HG03060 (cell line): ENCODE measurements at regions not wholly inside any gene's neighbourhood (a gene's known extent, or its start where the extent isn't known, plus 50 kb on each side); places are given as distances from the start of the nearest gene placed in this dataset.
"Not testable (repeated sequence)": the region's sequence is repeated elsewhere in the genome, so short reads cannot be mapped to it uniquely, and the experiment has no call there.

ENCODE experiments used
- ATAC-seq: cut with Tn5 transposase; IDR thresholded peaks from one replicate; pipeline ENCODE4 v1.9.1; 2021; ENCODE audit warnings: low read depth, moderate number of reproducible peaks; ENCODE audit not compliant: unreplicated experiment

DNA sequence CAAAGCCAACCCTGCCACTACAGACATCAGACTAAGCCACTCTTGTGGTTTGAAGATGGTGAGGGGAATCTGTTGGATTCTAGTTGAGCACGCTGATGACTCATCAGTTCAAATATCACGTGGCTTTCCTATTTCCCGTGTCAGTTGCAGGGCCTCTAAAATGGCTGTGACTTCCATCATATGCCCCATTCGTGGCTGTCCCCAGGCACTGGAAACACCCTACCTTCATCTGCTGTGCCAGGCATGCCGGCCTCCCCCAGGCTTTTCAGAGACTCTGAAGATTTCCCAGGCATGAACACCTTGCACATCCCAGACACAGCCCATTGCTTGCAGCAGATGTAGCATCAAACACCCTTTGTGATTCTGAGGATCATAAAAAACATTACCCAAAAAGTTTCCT, 659.9 kb downstream of the UQCRFS1 start:
- no peak for ATAC-seq

DNA sequence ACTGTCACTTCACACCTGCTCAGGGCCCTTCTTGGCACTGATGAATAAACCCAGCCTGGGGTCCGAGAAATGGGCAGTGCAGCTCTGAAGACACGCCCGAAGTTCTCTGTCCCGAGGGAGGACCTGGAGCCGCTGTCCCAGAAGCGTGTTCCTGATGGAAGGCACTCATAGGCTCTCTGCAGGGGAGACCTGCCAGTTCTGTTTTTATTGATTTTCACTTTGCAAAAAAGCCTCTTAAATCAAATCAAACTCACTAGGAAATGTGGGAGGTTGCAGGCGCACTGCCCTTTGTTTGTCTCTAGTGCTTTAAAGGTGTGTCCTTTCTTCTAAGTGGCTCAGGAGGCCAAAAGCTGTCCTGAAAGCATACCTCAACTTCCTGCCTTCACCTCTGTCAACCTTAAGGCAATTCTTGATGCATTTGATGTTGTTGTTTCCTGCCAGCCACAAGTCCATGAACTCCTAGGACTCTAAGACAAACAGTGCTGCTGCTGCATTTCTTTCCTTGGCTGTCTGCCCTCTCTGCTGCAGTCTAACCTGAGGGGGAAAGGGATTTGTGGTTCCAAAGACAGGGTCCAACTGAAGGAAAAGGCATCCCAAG, 663.2 kb downstream of the UQCRFS1 start:
- ATAC-seq: no peak

DNA sequence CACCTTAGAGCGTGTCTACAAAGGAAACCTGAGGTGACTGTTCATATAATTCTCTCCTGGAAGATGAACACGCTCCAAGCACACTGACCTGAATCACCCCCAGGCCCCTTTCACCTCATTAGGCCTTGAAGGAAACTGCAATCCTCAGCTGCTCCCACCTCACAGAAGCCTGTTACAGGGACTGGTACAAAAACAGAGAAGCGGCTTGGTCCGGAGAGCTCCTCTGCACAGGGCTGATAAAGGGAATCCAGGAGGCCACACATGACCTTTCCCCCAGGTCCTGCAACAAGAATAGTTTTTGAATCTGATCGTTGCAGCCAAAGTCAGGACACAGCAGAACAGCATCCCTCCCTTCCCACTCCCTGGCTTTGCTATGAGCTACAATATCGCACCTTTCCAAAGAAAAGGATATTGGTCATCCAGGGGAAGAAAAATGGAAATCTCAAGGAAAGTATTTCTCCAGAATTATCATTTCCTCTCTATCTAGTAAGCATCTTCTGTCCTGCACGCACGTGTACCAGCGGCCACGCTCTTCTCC, 666.7 kb downstream of the UQCRFS1 start:
- no peak for ATAC-seq

DNA sequence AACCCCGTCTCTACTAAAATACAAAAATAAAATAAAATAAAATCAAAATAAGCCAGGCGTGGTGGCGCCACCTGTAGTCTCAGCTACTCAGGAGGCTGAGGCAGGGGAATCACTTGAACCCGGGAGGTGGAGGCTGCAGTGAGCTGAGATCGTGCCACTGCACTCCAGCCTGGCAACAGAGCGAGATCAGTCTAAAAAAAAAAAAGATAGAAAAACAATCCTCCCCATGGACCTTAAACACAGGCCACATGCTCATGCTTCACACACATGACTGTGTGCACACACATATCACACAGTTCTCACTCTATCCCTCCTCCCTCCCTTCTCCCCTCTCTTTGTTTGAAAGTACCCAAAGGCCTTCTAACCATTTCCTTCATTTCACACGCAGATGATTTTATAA, 667.6 kb downstream of the UQCRFS1 start:
- not testable (repeated sequence) for ATAC-seq

DNA sequence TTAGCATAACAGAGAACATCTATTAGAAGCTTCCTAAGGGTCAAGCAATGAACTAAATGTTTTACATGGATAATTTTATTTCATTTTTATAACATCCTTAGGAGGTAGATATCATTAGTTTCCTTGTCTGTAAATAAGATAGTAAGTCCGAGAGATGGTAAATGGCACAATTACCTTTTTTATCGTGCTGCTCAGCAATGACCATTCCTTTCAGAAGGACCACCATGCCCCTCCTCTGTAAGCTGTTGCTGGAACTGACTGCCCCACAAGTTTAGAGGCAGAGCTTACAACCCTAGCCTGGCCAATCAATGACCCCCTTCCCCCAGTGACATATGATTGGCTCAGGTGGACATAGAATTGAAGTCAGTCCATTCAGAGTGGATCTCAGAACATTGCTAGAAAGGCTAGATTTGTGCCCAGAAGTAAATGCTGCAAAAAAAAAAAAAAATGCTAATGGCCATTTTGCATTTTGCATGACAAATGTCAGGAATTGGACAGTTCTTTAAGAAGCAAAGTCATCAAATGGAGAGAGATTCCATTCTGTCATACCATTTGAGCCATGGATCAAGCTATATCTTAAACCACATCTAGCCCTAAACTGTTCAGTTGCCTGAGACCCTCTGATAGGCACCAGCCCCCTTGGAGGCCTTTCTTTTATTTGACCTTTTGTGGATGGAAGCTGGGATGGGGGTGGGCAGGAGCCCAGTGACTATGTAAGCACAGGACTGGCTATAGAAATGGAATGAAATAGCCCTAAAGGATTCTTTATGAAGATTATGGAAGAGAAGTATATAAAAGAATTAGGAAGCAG, 668.3 kb downstream of the UQCRFS1 start:
- no peak for ATAC-seq

DNA sequence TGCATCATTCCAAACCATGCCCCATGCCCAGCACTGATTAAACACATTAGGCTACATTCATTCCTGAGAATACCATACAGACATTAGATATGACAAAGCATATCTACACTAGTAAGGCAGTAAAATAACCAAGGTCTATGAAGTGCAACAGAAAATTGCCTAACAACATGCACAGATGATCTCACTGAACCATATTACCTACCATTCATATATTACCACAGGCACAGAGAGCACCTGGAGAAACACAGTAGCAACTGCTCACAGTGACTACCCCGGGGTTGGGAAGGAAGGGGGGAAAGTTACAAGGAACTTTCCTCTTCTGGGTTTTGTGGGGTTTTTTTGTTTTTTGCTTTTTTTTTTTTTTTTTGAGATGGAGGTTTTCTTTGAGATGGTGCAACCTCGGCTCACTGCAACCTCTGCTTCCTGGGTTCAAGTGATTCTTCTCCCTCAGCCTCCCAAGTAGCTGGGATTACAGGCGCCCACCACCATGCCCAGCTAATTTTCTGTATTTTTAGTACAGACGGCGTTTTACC, 669.6 kb downstream of the UQCRFS1 start:
- no peak for ATAC-seq

DNA sequence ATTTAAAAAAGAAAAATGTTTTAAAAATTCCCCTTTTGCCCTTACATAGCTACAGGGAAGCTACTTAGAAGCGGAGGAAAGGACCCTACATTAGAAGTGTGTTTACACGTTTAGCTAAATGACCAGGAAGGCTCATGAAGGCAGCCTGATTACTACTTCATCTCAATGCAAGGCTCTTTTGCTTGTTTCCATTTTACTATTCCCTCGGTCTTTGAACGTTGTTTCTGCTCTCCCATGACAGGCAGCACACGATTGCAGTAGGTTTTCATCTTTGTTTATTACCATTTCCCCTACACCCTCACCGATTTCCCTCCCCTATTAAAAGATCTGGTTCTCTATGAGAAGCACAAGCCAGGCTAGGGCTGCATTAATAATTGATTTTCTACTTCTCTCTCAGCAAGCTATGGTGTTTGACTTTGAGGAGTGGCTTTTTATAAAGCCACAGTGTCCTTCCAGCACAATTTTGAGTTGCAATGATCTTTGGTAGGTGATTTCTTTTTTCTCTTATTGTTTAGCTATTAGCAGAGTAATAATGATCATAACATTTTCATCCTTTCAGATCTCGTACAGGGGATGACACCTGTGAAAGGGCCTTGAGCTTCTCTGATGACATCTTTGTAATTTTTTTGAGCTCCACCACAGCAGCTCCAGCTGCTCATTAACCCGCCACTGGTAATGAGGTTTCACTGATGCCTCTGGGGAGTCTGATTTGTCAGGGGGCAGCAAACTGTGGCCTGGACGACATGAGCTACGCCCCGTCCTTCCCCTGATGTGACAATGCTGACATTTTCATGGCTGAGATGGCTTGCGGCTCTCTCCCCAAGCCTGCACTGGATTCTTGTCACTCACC, 670.3 kb downstream of the UQCRFS1 start:
- ATAC-seq: no peak

DNA sequence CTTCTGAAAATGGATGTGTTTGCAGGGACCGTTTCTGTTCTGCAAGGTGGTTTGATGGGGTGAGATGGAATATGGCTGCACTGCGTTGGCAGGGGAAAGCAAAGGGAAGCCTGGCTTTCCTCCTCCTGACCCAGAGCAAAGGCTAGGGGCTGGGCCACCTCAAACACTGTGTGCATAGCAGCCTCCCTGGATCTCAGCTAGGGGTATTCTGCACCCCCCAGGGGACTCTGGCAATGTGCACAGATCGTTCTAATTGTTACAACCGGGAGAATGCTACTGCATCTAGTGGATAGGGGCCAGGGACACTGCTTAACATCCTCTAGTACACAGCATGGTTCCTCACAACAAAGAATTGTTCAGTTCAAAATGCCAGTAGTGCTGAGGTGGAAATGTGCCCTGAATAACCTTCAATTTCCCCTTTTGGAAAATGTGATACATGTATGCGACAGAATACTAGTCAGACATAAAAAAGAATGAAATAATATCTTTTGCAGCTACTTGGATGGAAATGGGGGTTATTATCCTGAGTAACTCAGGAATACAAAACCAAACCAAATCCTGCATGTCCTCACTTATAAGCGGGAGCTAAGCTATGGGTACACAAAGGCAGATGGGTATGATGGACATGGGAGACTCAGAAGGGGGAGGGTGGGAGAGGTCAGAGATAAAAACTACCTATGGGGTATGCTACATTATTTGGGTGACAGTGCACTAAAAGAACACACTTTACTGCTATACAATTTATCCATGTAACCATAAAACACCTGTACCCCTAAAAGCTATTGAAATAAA, 671.2 kb downstream of the UQCRFS1 start:
- ATAC-seq: no peak

DNA sequence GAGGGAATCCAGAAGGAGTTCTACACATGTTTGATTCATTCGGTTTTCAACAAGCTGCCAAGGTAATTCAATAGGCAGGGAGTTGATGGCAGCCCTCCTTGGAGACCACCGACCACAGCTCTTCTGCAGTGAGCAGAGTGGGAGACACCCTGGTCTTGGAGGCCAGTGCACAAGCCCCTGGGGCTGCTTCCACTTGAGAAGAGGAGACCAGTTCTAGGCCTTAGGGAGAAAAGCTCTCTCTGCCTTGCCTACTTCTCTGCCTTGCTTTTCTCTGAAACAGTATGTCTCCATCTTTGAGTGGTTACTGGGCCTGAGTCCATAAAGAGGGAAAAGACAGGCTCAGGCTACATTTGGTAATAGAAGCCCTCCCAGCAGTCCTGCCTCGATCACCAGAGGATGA, 671.9 kb downstream of the UQCRFS1 start:
- no peak for ATAC-seq

DNA sequence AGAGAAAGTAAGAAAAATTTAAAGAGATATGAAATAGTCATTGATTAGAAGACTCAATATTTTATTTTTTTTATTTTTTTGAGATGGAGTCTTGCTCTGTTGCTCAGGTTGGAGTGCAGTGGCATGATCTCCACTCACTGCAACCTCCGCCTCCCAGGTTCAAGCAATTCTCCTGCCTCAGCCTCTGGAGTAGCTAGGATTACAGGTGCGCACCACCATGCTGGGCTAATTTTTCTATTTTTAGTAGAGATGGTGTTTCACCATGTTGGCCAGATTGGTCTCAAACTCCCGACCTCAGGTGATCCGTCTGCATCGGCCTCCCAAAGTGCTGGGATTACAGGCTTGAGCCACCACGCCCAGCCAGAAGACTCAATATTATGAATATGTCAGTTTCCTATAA, 672.6 kb downstream of the UQCRFS1 start:
- not testable (repeated sequence) for ATAC-seq

DNA sequence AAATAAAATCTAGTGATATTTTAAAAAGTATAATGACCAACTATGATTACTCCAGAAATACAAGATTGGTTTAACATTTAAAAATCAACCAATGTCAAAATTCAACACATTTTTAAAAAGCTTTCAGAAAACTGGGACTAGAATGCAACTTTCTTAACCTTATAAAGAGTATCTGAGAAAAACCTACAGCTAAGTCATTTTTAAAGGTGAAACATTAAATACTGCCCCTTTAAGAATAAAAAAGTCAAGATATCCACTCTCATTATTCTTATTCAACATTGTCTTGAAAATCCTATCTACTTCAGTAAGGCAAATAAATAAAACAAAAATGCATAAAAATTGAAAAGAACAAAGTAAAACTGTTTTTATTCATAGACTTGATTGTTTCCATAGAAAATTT, 673.2 kb downstream of the UQCRFS1 start:
- no peak for ATAC-seq

DNA sequence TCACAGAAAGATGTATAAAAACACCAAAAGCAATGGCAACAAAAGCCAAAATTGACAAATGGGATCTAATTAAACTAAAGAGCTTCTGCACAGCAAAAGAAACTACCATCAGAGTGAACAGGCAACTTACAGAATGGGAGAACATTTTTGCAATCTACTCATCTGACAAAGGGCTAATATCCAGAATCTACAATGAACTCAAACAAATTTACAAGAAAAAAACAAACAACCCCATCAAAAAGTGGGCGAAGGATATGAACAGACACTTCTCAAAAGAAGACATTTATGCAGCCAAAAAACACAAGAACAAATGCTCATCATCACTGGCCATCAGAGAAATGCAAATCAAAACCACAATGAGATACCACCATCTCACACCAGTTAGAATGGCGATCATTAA, 674.4 kb downstream of the UQCRFS1 start:
- not testable (repeated sequence) for ATAC-seq

DNA sequence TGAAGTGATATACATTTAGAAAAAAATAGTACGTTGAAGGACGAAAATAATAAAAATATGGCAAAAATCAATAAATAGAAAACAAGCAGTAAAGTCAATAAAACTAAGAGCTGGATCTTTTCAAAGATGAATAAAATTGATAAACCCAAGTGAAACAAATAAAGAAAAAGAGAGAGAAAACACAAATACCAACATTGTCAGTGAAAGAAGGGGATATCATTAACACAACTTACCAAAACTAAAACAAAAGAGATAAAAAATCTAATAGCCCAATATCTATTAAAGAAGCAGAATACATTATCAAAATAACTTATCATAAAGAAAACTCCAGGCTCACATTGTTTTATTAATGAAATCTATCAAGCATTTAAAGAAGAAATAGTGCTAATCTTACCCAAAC, 675.1 kb downstream of the UQCRFS1 start:
- ATAC-seq: no peak

DNA sequence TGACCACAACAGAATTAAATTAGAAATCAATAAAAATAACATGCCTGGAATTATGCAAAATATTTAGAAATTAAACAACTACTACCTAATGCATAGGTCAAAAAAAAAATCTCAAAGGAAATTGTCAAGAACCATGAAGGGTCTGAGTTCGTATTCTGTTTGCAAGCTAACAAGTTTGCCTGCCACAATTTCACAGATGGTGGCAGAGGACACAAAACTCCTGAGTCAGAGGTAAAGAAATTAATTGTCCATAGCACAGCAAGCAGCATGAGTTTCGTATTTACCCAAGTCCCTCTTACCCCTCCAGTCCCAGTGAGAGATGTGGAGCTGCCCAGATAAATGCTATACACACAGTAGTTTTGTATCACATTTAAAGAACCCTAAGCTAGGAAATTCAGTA, 675.9 kb downstream of the UQCRFS1 start:
- no peak for ATAC-seq

DNA sequence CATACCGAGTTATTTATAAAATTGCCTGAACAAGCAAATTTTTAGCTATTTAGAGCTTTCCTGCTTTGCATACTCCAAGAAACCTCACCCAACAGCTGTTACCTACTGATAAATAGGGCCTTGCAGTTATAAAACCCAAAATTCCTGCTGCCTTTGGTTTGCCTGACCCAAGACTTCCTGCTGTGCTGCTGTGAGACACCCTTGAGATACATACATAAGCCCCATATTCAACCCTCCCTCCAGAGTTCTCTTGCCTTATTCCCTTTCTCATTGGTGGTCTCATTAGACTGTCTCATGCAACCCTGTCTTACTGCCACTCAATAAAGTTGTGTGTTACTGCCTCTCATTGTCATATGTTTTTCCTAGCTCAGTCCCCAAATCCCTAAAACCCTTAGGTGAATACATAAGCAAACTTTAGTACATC, 677.6 kb downstream of the UQCRFS1 start:
- ATAC-seq: no peak

DNA sequence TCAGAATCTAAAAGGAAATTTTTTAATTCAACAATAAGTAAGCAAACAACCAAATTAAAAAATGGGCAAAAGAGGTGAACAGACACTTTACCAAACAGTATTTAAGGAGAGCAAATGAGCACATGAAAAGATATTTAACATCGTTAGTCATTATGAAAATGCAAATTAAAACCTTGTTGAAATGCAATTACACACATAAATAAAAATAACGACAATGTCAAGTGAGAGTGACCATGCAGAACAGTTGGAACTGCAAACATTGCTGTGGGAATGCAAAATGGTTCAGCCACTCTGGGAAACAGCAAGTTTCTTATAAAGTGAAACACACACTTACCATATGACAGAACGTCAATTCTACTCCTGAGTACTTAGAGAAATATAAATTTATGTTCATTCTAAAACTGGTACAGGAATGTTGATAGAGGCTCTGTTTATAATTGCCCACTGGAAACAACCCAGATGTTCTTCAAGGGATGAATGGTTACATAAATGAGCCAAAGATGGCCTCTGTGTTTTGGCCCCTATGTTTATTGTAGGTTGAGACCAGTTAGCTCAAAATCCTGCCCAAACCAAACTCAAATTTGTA, 678.1 kb downstream of the UQCRFS1 start:
- ATAC-seq: no peak

DNA sequence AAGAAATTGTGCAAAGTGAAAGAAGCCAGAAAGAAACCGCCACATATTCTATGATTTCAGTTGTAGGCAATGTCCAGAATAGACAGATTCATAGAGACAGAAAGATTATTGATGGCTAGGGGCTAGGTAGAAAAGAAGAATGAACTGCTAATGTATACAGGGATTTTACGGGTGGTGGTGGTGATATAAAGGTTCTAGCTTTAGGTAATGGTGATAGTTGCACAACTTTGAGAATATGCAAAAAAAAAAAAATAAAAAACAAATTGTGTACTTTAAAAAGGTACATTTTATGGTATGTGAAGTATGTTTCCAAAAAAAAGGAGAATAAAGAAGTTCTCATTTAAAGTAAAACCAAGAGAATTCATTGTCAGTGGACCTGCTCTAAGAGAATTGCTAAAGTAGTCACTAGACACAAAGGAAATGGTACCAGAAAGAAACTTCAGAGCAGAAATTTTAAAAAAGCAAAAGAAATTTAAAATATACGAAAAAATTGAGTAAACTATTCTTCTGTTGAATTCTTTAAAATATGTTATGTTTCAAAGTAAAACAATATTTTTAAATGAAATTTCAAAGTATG, 680.1 kb downstream of the UQCRFS1 start:
- ATAC-seq: no peak

DNA sequence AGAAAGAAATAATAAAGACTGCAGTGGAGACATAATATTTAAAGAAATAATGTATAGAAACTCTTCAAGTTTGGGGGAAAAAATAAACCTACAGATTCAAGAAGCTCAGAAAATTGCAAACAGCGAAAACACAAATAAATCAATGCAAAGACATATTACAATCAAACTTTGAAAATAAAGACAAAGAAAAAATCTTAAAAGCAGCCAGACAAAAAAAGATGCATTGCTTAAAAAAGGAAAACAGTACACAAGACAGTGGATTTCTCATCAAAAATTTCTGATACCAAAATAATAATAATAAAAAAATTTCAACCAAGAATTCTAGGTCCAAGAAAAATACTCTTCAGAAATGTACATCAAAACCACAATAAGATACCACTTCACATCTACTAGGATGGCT, 681.0 kb downstream of the UQCRFS1 start:
- ATAC-seq: no peak

DNA sequence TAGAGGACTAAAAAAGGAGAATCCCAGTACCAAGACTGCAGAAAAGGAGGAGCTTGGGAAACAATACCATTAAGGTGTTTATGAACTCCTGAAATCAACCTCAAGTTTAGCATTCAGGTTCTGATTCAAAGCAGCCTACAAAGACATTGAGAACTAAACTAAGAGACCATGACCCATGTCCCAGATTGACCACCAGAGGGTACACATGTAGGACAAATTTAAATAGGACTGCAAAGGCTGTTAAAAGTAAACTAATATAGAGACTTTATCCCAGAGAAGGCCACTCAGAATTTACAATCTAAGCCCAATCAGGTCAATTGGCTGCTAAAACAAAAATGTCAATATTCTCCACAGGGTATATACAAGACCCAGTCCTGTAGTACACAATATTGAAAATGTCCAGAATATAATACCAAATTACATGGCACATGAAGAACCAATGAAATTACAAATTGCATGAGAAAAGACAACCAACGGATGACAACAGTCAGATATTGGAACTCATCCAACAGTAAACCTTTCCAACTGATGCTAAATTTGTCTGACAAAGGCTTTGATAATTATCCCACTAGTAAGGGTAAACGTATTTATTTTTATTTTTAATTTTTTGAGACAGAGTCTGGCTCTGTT, 682.4 kb downstream of the UQCRFS1 start:
- ATAC-seq: no peak
